ENCODE measurements at regions not wholly inside any gene's neighbourhood (a gene's known extent, or its start where the extent isn't known, plus 50 kb on each side); places are given as distances from the start of the nearest gene placed in this dataset.

DNA sequence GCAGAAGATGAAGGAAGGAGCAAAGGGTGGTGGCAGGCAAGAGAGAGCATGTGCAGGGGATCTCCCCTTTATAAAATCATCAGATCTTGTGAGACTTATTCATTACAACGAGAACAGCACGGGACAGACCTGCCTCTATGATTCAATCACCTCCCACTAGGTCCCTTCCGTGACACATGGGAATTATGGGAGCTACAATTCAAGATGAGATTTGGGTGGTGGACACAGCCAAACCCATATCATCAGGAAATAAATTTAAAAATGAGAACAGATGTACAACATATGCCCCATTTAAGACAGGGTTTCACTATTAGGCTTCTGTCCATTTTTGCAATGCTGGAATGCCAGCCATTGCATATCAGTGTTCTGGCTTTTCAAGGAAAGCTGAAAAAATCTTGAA, 346.7 kb upstream of the SLIT2 start:
- no peaks in the 10 kb centered on the region for H3K4me1 Mint-ChIP-seq
- no CpG with 5 or more reads among the region's 3 CpGs for WGBS (ENCODE audit: extremely low coverage, insufficient read length, low lambda C conversion rate)
- no peak overlapping the region for H2AK5ac ChIP-seq (ENCODE audit: insufficient read length, low read length)
- no peaks in the 10 kb centered on the region for H3K79me1 ChIP-seq (ENCODE audit: insufficient read depth, low read depth, low read length, poor library complexity, severe bottlenecking)
- H3K23me2 ChIP-seq (ENCODE audit: insufficient read length, low read depth, low read length, poor library complexity, severe bottlenecking), result no peaks in the 10 kb centered on the region
- TF ChIP-seq, protein P1, sequence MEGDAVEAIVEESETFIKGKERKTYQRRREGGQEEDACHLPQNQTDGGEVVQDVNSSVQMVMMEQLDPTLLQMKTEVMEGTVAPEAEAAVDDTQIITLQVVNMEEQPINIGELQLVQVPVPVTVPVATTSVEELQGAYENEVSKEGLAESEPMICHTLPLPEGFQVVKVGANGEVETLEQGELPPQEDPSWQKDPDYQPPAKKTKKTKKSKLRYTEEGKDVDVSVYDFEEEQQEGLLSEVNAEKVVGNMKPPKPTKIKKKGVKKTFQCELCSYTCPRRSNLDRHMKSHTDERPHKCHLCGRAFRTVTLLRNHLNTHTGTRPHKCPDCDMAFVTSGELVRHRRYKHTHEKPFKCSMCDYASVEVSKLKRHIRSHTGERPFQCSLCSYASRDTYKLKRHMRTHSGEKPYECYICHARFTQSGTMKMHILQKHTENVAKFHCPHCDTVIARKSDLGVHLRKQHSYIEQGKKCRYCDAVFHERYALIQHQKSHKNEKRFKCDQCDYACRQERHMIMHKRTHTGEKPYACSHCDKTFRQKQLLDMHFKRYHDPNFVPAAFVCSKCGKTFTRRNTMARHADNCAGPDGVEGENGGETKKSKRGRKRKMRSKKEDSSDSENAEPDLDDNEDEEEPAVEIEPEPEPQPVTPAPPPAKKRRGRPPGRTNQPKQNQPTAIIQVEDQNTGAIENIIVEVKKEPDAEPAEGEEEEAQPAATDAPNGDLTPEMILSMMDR (conservative IDR thresholded peaks at IDR 0.05), result no peak
- no peak overlapping the region for H3K23ac ChIP-seq (ENCODE audit: insufficient read length, low read depth, low read length)
- no peaks in the 10 kb centered on the region for H3K27me3 Mint-ChIP-seq (ENCODE audit: low read depth)
- H3K9me3 ChIP-seq (ENCODE audit: control insufficient read depth, low read depth, low read length), result no peaks in the 10 kb centered on the region
- no peak overlapping the region for H3K4me2 ChIP-seq (ENCODE audit: insufficient read depth, insufficient read length, low read length)
- H3K9ac ChIP-seq (ENCODE audit: extremely low read depth, insufficient read length, low read length), result no peak overlapping the region
- H2BK12ac ChIP-seq (ENCODE audit: insufficient read length, low read depth, low read length), result no peak overlapping the region
- no peak overlapping the region for H4K8ac ChIP-seq (replicated peaks; ENCODE audit: insufficient read length, low read depth, low read length)
- no peaks in the 10 kb centered on the region for H3K36me3 Mint-ChIP-seq (ENCODE audit: insufficient read depth in 1 of 3, low read depth in 3 of 3)
- DNase-seq, result no peak
- H3K79me2 ChIP-seq (ENCODE audit: insufficient read depth, low read length), result no peaks in the 10 kb centered on the region
- no peak overlapping the region for H3K27ac ChIP-seq (ENCODE audit: insufficient read length, low read depth, low read length)
- H2BK20ac ChIP-seq (ENCODE audit: low read depth, low read length, poor library complexity, severe bottlenecking), result no peak overlapping the region
- no peak overlapping the region for H3K18ac ChIP-seq (ENCODE audit: insufficient read length, low read depth, low read length)
- H3K4ac ChIP-seq (ENCODE audit: low read depth, low read length), result no peak overlapping the region
- H2AFZ ChIP-seq (ENCODE audit: low read length), result no peak overlapping the region
- H3K4me3 Mint-ChIP-seq, result no peak overlapping the region
- no peak overlapping the region for H4K91ac ChIP-seq (ENCODE audit: insufficient read length, low read depth, low read length)
- no peak overlapping the region for H3K14ac ChIP-seq (ENCODE audit: insufficient read depth, low read length)
- no peak overlapping the region for H3T11ph ChIP-seq (ENCODE audit: low read length)
- no peak overlapping the region for H2BK120ac ChIP-seq (ENCODE audit: low read depth, low read length, poor library complexity, severe bottlenecking)
- no peaks in the 10 kb centered on the region; a peak in 1 of 5 replicates for H3K9me3 Mint-ChIP-seq
- H4K5ac ChIP-seq (ENCODE audit: insufficient read length, low read depth, low read length), result no peak overlapping the region
- H3K56ac ChIP-seq (ENCODE audit: insufficient read length, low read depth, low read length), result no peak overlapping the region
- no peak overlapping the region for H3K27ac Mint-ChIP-seq
- no peaks in the 10 kb centered on the region for H3K27me3 ChIP-seq (ENCODE audit: insufficient read depth, low read length)
- no peak overlapping the region for H2BK5ac ChIP-seq (ENCODE audit: insufficient read length, low read length)
- H2BK15ac ChIP-seq (ENCODE audit: low read depth, low read length), result no peak overlapping the region
- H3K4me1 ChIP-seq (ENCODE audit: insufficient read depth, low read length), result no peaks in the 10 kb centered on the region
- H4K20me1 ChIP-seq (ENCODE audit: control insufficient read depth, insufficient read depth, insufficient read length), result no peaks in the 10 kb centered on the region
